ENCODE measurements at regions not wholly inside any gene's neighbourhood (a gene's known extent, or its start where the extent isn't known, plus 50 kb on each side); places are given as distances from the start of the nearest gene placed in this dataset.

DNA sequence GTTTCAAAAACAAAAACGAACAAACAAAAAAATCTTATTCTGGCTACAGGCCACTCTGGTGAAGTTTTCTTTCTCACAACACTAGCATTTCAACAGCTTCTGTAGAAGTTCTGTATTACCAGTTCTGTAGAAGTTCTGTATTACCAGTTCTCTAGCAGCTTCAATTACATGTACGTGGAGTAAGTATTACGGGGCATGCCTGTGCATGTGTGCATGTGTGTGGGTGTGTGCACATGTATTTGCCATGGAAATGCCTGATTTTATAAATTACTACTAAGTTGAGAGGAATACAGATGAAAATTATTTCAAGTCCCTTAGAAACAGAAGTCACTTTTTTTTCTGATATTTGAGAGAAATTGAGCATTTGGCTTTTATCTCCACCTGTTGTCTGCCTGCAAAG is 414.2 kb downstream of the FOXO1 start:
- H3K36me3 ChIP-seq (ENCODE audit: insufficient read depth, low read length), result no peaks in the 10 kb centered on the region
- H4K20me1 ChIP-seq (ENCODE audit: insufficient read depth, low read length), result no peaks in the 10 kb centered on the region
- no peak overlapping the region for H3K9ac ChIP-seq (ENCODE audit: low read length)
- no peaks in the 10 kb centered on the region for H3K27me3 ChIP-seq (ENCODE audit: insufficient read depth, low read length)
- H3K4me2 ChIP-seq (ENCODE audit: low read length), result no peak overlapping the region
- H3K79me2 ChIP-seq (ENCODE audit: insufficient read depth, low read length), result no peaks in the 10 kb centered on the region
- peaks cover 5% of the 10 kb centered on the region; the same call in 1 of the 2 replicates for H3K9me3 ChIP-seq (ENCODE audit: low read length)
- H2AFZ ChIP-seq (ENCODE audit: low read length), result no peak overlapping the region
- H3K27ac ChIP-seq (ENCODE audit: low read depth, low read length, poor library complexity, severe bottlenecking), result peak overlapping the region; percentile 21
- no peak for TF ChIP-seq EZH2 (IDR thresholded peaks at IDR 0.05; ENCODE audit: borderline replicate concordance, low read length)
- TF ChIP-seq, protein P1, sequence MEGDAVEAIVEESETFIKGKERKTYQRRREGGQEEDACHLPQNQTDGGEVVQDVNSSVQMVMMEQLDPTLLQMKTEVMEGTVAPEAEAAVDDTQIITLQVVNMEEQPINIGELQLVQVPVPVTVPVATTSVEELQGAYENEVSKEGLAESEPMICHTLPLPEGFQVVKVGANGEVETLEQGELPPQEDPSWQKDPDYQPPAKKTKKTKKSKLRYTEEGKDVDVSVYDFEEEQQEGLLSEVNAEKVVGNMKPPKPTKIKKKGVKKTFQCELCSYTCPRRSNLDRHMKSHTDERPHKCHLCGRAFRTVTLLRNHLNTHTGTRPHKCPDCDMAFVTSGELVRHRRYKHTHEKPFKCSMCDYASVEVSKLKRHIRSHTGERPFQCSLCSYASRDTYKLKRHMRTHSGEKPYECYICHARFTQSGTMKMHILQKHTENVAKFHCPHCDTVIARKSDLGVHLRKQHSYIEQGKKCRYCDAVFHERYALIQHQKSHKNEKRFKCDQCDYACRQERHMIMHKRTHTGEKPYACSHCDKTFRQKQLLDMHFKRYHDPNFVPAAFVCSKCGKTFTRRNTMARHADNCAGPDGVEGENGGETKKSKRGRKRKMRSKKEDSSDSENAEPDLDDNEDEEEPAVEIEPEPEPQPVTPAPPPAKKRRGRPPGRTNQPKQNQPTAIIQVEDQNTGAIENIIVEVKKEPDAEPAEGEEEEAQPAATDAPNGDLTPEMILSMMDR (IDR thresholded peaks at IDR 0.05; ENCODE audit: low read length), result no peak
- no peak overlapping the region for H3K4me3 ChIP-seq (ENCODE audit: low read depth, low read length, poor library complexity, severe bottlenecking)
- H3K4me1 ChIP-seq (ENCODE audit: insufficient read depth, low read length, severe bottlenecking), result peaks cover 21% of the 10 kb centered on the region
- no peaks in the 10 kb centered on the region for H3K9me2 ChIP-seq (ENCODE audit: low read depth, low read length)
- no peaks in the 10 kb centered on the region for H3F3A ChIP-seq (ENCODE audit: insufficient read depth, low read length)

DNA sequence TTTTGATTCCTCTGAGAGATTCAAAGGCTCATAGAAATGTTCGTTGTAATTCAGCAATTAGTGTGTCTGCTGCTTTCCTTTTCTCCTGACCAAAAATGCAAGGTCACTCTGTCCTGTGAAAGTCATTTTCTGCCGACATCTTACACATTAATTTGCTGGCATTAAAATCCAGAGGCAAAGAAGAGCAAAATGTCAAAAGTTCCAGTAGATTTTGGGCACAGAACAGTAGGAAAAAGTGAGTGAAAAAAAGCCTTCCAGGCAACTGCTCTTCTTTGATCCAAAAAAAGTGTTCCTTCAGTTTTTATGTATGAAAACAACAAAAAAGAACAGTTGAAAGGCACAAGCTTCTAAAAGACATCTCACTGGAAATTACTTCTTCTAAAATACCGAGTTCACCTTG is 413.8 kb downstream of the FOXO1 start:
- no peaks in the 10 kb centered on the region for H3K27me3 ChIP-seq (ENCODE audit: insufficient read depth, low read length)
- H3K4me3 ChIP-seq (ENCODE audit: low read depth, low read length, poor library complexity, severe bottlenecking), result no peak overlapping the region
- no peaks in the 10 kb centered on the region for H4K20me1 ChIP-seq (ENCODE audit: insufficient read depth, low read length)
- peaks cover 5% of the 10 kb centered on the region; the same call in 1 of the 2 replicates for H3K9me3 ChIP-seq (ENCODE audit: low read length)
- H3K4me1 ChIP-seq (ENCODE audit: insufficient read depth, low read length, severe bottlenecking), result peaks cover 21% of the 10 kb centered on the region
- H3K79me2 ChIP-seq (ENCODE audit: insufficient read depth, low read length), result no peaks in the 10 kb centered on the region
- no peaks in the 10 kb centered on the region for H3K9me2 ChIP-seq (ENCODE audit: low read depth, low read length)
- H2AFZ ChIP-seq (ENCODE audit: low read length), result 0 out of 2 replicates have a peak overlapping the region, but pooled peaks have one; percentile 66
- TF ChIP-seq, protein P1 (IDR thresholded peaks at IDR 0.05; ENCODE audit: low read length), result no peak
- no peak for TF ChIP-seq EZH2 (IDR thresholded peaks at IDR 0.05; ENCODE audit: borderline replicate concordance, low read length)
- H3K36me3 ChIP-seq (ENCODE audit: insufficient read depth, low read length), result no peaks in the 10 kb centered on the region
- peak overlapping the region; percentile 21 for H3K27ac ChIP-seq (ENCODE audit: low read depth, low read length, poor library complexity, severe bottlenecking)
- no peak overlapping the region for H3K4me2 ChIP-seq (ENCODE audit: low read length)
- H3F3A ChIP-seq (ENCODE audit: insufficient read depth, low read length), result no peaks in the 10 kb centered on the region
- no peak overlapping the region for H3K9ac ChIP-seq (ENCODE audit: low read length)

DNA sequence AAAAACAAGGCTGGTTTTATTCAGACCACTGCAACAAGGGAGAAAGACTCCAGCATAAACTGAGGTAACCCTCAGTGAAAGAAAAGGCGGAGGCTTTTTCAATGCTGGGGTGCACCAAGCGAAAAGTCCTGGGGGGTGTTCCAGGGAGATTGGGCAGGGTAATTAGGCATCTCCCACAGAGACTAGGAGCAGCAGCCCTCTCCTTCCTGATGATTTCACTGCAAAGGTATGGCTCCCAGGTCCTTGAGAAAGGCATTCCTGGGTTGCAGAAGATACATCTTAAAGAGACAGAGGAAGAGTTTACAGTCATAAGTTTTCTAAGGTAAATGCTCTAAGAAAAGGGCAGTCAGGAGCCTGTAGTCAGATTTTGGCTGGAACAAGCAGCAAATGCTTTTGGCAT is 412.0 kb downstream of the FOXO1 start:
- Histone ChIP-seq H3K9ac (ENCODE audit: low read length) (no peak overlapping the region), H3K27ac (ENCODE audit: low read depth, low read length, poor library complexity, severe bottlenecking) (no peak overlapping the region), H3K79me2 (ENCODE audit: insufficient read depth, low read length) (no peaks in the 10 kb centered on the region), H2AFZ (ENCODE audit: low read length) (no peak overlapping the region), H3K27me3 (ENCODE audit: insufficient read depth, low read length) (no peaks in the 10 kb centered on the region), H3K4me1 (ENCODE audit: insufficient read depth, low read length, severe bottlenecking) (peaks cover 21% of the 10 kb centered on the region), H3K4me3 (ENCODE audit: low read depth, low read length, poor library complexity, severe bottlenecking) (no peak overlapping the region), H3F3A (ENCODE audit: insufficient read depth, low read length) (no peaks in the 10 kb centered on the region), H3K4me2 (ENCODE audit: low read length) (no peak overlapping the region), H3K9me3 (ENCODE audit: low read length) (peaks cover 5% of the 10 kb centered on the region; the same call in 1 of the 2 replicates), H3K36me3 (ENCODE audit: insufficient read depth, low read length) (no peaks in the 10 kb centered on the region), H3K9me2 (ENCODE audit: low read depth, low read length) (no peaks in the 10 kb centered on the region), H4K20me1 (ENCODE audit: insufficient read depth, low read length) (no peaks in the 10 kb centered on the region)
- no peak for TF ChIP-seq EZH2 (IDR thresholded peaks at IDR 0.05; ENCODE audit: borderline replicate concordance, low read length)
- TF ChIP-seq, protein P1 (IDR thresholded peaks at IDR 0.05; ENCODE audit: low read length), result no peak
